Kidney epithelial cell (primary cell): ENCODE measurements at regions not wholly inside any gene's neighbourhood (a gene's known extent, or its start where the extent isn't known, plus 50 kb on each side); places are given as distances from the start of the nearest gene placed in this dataset.

Experiments used
- DNase-seq: peaks from one replicate; pipeline ENCODE4 v3.0.0-alpha.2; 2010; ENCODE audit warnings: low read depth
- H3K27me3 ChIP-seq: 2 replicates; pipeline ENCODE4 v1.6.0; 2011; ENCODE audit warnings: low read length; ENCODE audit not compliant: control insufficient read depth, insufficient read depth
- H3K36me3 ChIP-seq: 2 replicates; pipeline ENCODE4 v1.5.1; 2011; ENCODE audit warnings: low read length; ENCODE audit not compliant: control insufficient read depth, insufficient read depth
- H3K4me3 ChIP-seq: 2 replicates; pipeline ENCODE4 v1.5.1; 2011; ENCODE audit warnings: low read depth, mild to moderate bottlenecking, control low read depth, low read length
- CTCF ChIP-seq: IDR thresholded peaks from 2 replicates; pipeline ENCODE4 v1.5.1; 2011; ENCODE audit warnings: mild to moderate bottlenecking, moderate library complexity, low read length, control low read depth, inconsistent platforms; ENCODE audit not compliant: insufficient read depth, poor library complexity, severe bottlenecking

- TF ChIP-seq CTCF, result no peak
- Histone ChIP-seq H3K4me3 (no peak overlapping the region), H3K36me3 (no peaks in the 10 kb centered on the region), H3K27me3 (no peaks in the 10 kb centered on the region)
- no peak for DNase-seq
Measured at GRCh38 chr14:61201171-61201570, 80.0 kb downstream of the TMEM30B start.

- Histone ChIP-seq H3K36me3 (no peaks in the 10 kb centered on the region), H3K27me3 (no peaks in the 10 kb centered on the region), H3K4me3 (no peak overlapping the region)
- no peak for TF ChIP-seq CTCF
- DNase-seq, result no peak
Measured at GRCh38 chr14:61197416-61197815, 83.7 kb downstream of the TMEM30B start.

GRCh38 chr14:61196792-61197191, 84.3 kb downstream of the TMEM30B start:
- no peak for DNase-seq
- TF ChIP-seq CTCF, result peak; percentile 25
- Histone ChIP-seq H3K4me3 (no peak overlapping the region), H3K27me3 (no peaks in the 10 kb centered on the region), H3K36me3 (no peaks in the 10 kb centered on the region)

- no peak overlapping the region for H3K4me3 ChIP-seq
- no peak for DNase-seq
- no peaks in the 10 kb centered on the region for H3K27me3 ChIP-seq
- H3K36me3 ChIP-seq, result no peaks in the 10 kb centered on the region
- TF ChIP-seq CTCF, result no peak
Measured at GRCh38 chr14:61196034-61196433, 85.1 kb downstream of the TMEM30B start.

GRCh38 chr14:61193476-61193875, 87.7 kb downstream of the TMEM30B start:
- H3K36me3 ChIP-seq, result no peaks in the 10 kb centered on the region
- no peak for DNase-seq
- TF ChIP-seq CTCF, result no peak
- H3K27me3 ChIP-seq, result no peaks in the 10 kb centered on the region
- no peak overlapping the region for H3K4me3 ChIP-seq

- DNase-seq, result no peak
- H3K27me3 ChIP-seq, result no peaks in the 10 kb centered on the region
- H3K4me3 ChIP-seq, result no peak overlapping the region
- no peak for TF ChIP-seq CTCF
- no peaks in the 10 kb centered on the region for H3K36me3 ChIP-seq
Measured at GRCh38 chr14:61192989-61193388, 88.1 kb downstream of the TMEM30B start.
